HUES6 (cell line): ENCODE measurements at regions not wholly inside any gene's neighbourhood (a gene's known extent, or its start where the extent isn't known, plus 50 kb on each side); places are given as distances from the start of the nearest gene placed in this dataset.

Experiments
- H3K27ac ChIP-seq: 2 replicates; pipeline ENCODE4 v1.7.0; 2013; ENCODE audit warnings: low read depth, mild to moderate bottlenecking, low read length, inconsistent platforms
- H3K27me3 ChIP-seq: 2 replicates; pipeline ENCODE4 v1.6.1; 2013; ENCODE audit warnings: low read length; ENCODE audit not compliant: control insufficient read depth, insufficient read depth
- H3K36me3 ChIP-seq: 2 replicates; pipeline ENCODE4 v1.6.1; 2013; ENCODE audit warnings: low read length; ENCODE audit not compliant: control insufficient read depth, insufficient read depth
- H3K4me1 ChIP-seq: 2 replicates; pipeline ENCODE4 v1.6.1; 2013; ENCODE audit warnings: low read length; ENCODE audit not compliant: control insufficient read depth, insufficient read depth
- H3K4me3 ChIP-seq: 2 replicates; pipeline ENCODE4 v1.5.1; 2013; ENCODE audit warnings: low read depth, low read length
- H3K9ac ChIP-seq: one replicate; pipeline ENCODE4 v1.6.1; 2013; ENCODE audit warnings: mild to moderate bottlenecking, low read length
- H3K9me3 ChIP-seq: 2 replicates; pipeline ENCODE4 v1.6.1; 2013; ENCODE audit warnings: low read depth, low read length; ENCODE audit not compliant: control insufficient read depth, insufficient read depth

DNA sequence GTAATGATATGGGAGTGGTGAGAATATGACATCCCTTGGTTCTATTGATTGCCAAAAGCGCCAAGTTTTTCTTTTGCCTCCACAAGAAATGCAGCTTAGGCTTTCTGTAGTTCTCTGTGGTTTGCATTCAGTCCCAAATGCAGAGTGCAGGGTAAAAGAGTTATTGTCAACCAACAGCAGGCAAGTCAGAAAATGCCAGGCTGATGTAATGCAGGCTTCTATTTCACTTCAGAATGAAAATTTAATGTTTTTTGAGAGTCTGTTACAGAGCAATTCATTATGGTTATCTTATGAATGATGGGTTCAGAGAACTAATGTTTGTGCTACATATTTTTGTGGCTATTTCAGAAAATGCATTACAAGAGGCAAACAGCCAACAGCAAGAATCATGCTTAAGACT lies 293.5 kb downstream of the CENPW start:
- no peaks in the 10 kb centered on the region for H3K36me3 ChIP-seq
- H3K4me3 ChIP-seq = no peak overlapping the region
- H3K4me1 ChIP-seq = no peaks in the 10 kb centered on the region
- H3K9ac ChIP-seq = peak overlapping the region; percentile 16
- H3K27ac ChIP-seq = no peak overlapping the region
- no peaks in the 10 kb centered on the region for H3K27me3 ChIP-seq
- no peaks in the 10 kb centered on the region for H3K9me3 ChIP-seq

DNA sequence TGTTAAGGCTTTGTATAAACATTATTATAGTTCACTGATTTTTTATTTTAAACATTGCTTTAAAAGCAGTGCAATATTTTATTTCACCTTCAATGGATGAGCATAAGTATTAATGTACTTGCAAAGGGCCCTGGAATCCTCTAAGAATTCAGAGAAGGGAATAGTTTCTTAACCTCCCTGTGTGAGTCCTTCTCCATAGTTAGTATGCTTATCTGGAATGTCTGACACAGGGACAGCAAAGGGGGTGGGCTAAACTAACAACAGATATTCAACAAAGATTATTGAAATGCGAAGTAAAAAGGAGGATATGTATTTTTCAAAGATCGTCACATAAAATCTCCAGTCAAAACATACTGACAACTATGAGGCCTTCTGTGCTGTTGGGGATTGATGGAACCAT lies 300.4 kb downstream of the CENPW start:
- Histone ChIP-seq H3K27ac (no peak overlapping the region), H3K36me3 (no peaks in the 10 kb centered on the region), H3K9ac (no peak overlapping the region)

DNA sequence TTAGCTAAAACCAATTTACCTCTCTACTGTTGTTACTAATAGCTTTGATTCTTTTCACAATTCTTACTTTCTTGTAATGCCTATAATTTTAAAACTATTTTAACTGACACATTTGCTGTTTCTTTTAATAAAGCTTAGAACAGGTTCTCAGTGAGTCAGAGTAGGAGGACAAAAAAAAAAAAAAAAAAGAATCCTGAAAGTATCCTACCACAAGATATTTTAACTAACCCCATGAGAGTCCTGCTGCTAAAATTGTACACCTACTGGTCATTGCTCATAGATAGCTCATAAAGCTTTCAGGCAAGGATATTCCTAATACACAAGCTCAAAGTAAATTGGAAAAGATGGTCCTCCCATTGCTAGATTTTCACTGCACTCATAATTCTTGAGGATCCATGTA lies 301.0 kb downstream of the CENPW start:
- Histone ChIP-seq H3K9me3 (no peaks in the 10 kb centered on the region), H3K4me1 (peaks cover 4% of the 10 kb centered on the region; the same call in 1 of the 2 replicates), H3K36me3 (no peaks in the 10 kb centered on the region), H3K27ac (no peak overlapping the region), H3K4me3 (no peak overlapping the region), H3K27me3 (no peaks in the 10 kb centered on the region), H3K9ac (no peak overlapping the region)

More for the DNA sequence above, 300.4 kb downstream of the CENPW start:
- H3K27me3 ChIP-seq = no peaks in the 10 kb centered on the region
- H3K9me3 ChIP-seq = no peaks in the 10 kb centered on the region
- no peak overlapping the region for H3K4me3 ChIP-seq
- peaks cover 4% of the 10 kb centered on the region; the same call in 1 of the 2 replicates for H3K4me1 ChIP-seq

DNA sequence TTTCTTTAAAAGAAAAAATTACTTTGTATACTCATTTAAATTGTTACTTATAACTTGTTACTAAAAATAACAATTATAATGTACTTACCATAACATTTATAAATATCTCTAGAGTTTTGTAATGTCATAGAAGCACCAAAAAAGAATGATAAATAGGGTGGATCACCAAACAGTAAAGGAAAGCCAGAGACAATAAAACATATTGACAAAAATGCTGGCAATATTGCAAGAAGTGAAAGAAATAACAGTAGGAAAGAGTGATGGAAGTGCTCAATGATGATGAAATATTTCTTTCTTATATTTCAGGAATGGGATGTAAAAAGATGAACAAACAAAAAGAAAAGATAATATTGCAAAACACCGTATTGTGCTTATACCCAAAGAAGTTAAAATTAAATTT lies 301.7 kb downstream of the CENPW start:
- Histone ChIP-seq H3K4me3 (no peak overlapping the region), H3K36me3 (no peaks in the 10 kb centered on the region), H3K27me3 (no peaks in the 10 kb centered on the region), H3K9ac (no peak overlapping the region), H3K27ac (no peak overlapping the region), H3K9me3 (no peaks in the 10 kb centered on the region), H3K4me1 (peaks cover 4% of the 10 kb centered on the region; the same call in 1 of the 2 replicates)

DNA sequence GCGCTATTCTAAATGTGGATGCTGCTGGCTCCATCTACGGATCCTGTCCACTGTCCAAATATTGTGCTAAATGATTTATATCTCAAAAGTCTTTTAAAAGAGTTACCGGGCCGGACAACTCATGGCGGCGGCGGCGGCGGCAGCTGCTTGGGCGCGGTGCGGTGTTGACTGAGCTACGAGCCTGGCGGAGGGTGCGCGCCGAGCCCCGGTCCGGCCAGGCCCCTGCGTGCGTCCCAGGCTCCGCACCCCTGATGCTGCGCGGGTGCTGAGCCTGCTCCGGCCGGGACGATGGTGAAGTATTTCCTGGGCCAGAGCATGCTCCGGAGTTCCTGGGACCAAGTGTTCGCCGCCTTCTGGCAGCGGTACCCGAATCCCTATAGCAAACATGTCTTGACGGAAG lies 303.4 kb downstream of the CENPW start:
- Histone ChIP-seq H3K9me3 (no peaks in the 10 kb centered on the region), H3K9ac (no peak overlapping the region), H3K4me1 (peaks cover 4% of the 10 kb centered on the region; the same call in 1 of the 2 replicates), H3K27me3 (no peaks in the 10 kb centered on the region), H3K27ac (no peak overlapping the region), H3K36me3 (no peaks in the 10 kb centered on the region), H3K4me3 (no peak overlapping the region)

DNA sequence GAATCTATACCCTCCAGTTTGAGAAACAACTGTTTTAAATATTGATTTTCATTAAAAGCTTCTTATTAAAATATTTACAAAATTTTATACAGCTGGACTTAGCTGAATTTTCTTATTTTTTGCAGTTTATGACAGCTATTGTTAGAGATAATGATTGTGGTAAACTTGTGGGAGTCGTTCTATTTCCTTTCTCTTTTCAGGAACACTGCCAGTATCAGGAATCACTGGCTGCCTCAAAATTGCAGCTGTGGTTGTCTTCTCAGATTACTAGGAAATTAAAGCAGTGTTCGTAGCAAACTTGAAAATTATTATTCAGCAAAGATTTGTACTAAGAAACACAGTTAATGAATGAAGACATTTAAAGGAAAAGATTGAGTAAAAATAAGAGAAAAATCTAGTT lies 311.0 kb downstream of the CENPW start:
- H3K27ac ChIP-seq = no peak overlapping the region
- no peaks in the 10 kb centered on the region for H3K4me1 ChIP-seq
- peaks cover 27% of the 10 kb centered on the region for H3K9me3 ChIP-seq
- no peak overlapping the region for H3K4me3 ChIP-seq
- no peak overlapping the region for H3K9ac ChIP-seq
- no peaks in the 10 kb centered on the region for H3K36me3 ChIP-seq
- H3K27me3 ChIP-seq = no peaks in the 10 kb centered on the region

DNA sequence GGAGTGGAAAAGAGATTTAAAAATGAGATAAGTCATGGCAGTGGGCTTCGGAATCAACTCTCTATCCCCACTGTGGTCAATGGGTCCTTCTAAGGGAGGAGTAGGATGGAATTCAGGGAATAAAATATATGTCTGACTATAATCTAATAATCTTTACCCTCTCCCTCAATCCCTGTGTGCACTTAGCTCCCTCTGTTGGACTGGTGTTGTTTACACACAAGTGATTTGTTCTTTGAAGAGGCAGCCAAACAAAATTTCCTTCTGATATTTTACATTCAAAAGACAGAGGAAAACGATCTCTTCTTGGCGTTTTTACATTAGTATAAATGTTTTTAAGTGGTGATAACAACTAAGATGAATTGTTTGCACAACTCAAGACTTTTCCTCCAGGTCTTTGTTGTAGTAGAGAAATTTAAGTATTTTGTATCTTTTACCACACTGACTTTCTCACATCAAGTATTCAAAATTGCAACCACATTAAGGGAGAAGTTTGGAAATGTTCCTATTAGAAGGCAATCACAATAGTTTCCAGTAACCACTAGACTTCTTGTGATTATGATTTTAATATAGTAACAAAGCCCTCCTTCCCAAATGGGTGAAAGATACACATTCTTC lies 317.8 kb downstream of the CENPW start:
- H3K27me3 ChIP-seq = no peaks in the 10 kb centered on the region
- no peaks in the 10 kb centered on the region for H3K4me1 ChIP-seq
- H3K27ac ChIP-seq = no peak overlapping the region
- peaks cover 30% of the 10 kb centered on the region for H3K9me3 ChIP-seq
- H3K4me3 ChIP-seq = no peak overlapping the region
- H3K9ac ChIP-seq = no peak overlapping the region
- H3K36me3 ChIP-seq = no peaks in the 10 kb centered on the region

DNA sequence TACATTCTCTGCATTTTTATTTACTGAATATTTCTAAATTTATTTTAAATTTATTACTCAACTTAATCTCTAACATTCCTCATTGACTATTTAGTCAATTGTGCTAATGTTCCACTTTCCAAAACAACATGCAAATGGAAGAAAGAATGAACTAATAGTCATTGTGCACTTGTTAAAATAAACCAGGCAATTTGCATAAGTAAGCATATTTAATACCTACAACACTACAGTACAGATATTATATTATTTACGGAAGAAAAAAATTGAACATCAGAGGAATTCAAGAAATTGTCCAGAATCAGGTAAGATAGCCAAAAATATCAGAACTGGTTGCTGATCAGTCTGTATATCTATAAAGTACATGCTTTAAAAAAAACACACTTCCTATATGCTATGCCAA lies 320.5 kb downstream of the CENPW start:
- H3K27ac ChIP-seq = no peak overlapping the region
- H3K4me1 ChIP-seq = no peaks in the 10 kb centered on the region
- H3K36me3 ChIP-seq = no peaks in the 10 kb centered on the region
- H3K9ac ChIP-seq = no peak overlapping the region
- H3K9me3 ChIP-seq = peaks cover 9% of the 10 kb centered on the region; the same call in 1 of the 2 replicates
- H3K27me3 ChIP-seq = no peaks in the 10 kb centered on the region
- H3K4me3 ChIP-seq = no peak overlapping the region

DNA sequence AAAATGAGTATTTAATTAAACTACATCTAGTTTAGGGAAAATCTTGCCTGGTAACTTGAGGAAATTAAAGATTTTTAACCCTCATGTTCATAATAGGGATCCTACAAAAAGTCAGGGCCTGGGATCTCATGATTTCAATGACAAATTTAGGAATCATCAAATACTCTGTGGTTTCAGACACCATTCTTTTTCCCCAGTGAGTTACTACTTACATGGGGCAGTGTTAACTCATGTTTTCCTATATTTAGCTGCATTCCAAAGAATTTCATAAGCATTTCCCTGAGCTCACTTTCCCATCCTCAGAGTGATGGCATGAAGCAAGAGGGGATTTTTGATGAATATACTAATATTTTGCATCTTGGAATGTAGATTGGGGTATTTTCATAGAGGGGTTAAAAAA lies 321.7 kb downstream of the CENPW start:
- H3K27me3 ChIP-seq = no peaks in the 10 kb centered on the region
- H3K36me3 ChIP-seq = no peaks in the 10 kb centered on the region
- no peak overlapping the region for H3K4me3 ChIP-seq
- no peak overlapping the region for H3K9ac ChIP-seq
- no peak overlapping the region for H3K27ac ChIP-seq
- H3K9me3 ChIP-seq = no peaks in the 10 kb centered on the region
- no peaks in the 10 kb centered on the region for H3K4me1 ChIP-seq

DNA sequence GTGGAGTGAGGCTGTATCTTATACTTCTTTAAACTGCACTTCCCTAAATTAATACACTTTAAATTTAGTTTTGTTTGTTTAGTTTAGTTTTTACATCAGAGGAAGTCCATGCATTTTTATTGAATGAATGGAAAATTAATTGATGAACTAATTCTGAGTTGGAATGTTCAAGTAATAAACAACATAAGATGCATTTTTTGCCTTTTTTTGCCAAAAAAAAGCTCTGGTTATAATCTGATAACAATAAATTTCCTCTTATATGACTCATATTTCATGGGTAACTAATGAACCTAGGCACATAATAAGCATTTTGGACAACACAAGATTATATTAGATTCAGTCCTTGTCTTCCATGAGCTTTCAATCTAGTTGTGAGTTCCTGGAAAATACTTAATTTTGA lies 323.1 kb downstream of the CENPW start:
- no peaks in the 10 kb centered on the region for H3K36me3 ChIP-seq
- H3K27me3 ChIP-seq = no peaks in the 10 kb centered on the region
- H3K9me3 ChIP-seq = no peaks in the 10 kb centered on the region
- H3K4me1 ChIP-seq = no peaks in the 10 kb centered on the region
- H3K9ac ChIP-seq = no peak overlapping the region
- no peak overlapping the region for H3K27ac ChIP-seq
- H3K4me3 ChIP-seq = no peak overlapping the region

DNA sequence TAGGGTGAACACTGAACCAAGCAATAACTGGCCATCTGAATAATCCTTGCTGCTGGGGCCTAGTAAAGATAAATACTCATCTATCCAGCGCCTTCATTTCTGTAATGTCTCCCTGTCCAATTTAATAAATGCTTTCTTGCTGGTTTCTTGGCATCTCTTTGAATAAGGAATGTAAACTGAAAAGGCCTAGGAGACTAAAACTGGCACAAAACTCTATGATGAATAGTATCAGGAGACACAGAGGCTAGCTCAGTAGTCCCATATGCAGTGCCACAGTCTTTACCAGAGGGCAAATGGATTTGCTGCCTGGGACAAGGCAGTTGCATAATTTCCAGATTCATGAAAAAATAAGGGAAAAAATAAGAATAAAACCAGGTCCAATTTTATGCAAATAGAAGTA lies 324.4 kb downstream of the CENPW start:
- no peak overlapping the region for H3K4me3 ChIP-seq
- H3K36me3 ChIP-seq = no peaks in the 10 kb centered on the region
- H3K27me3 ChIP-seq = no peaks in the 10 kb centered on the region
- peaks cover 3% of the 10 kb centered on the region; the same call in 1 of the 2 replicates for H3K9me3 ChIP-seq
- H3K4me1 ChIP-seq = no peaks in the 10 kb centered on the region
- no peak overlapping the region for H3K9ac ChIP-seq
- H3K27ac ChIP-seq = no peak overlapping the region
